HepG2 (cell line): ENCODE measurements at regions not wholly inside any gene's neighbourhood (a gene's known extent, or its start where the extent isn't known, plus 50 kb on each side); places are given as distances from the start of the nearest gene placed in this dataset.

Experiments used
- CHD2 ChIP-seq: IDR thresholded peaks from 2 replicates; pipeline ENCODE4 v1.6.1; 2011; ENCODE audit warnings: low read depth, low read length, improper control_type of control experiment
- DNMT1 ChIP-seq: sonication (generic); formaldehyde crosslinking; IDR thresholded peaks from 2 replicates; pipeline ENCODE4 v1.5.1; 2020; ENCODE audit warnings: mild to moderate bottlenecking, missing genetic modification reagents
- ZSCAN30 ChIP-seq: sonication (generic); formaldehyde crosslinking; IDR thresholded peaks from 2 replicates; pipeline ENCODE4 v1.5.0; 2020; ENCODE audit warnings: mild to moderate bottlenecking, missing genetic modification reagents

- TF ChIP-seq DNMT1 (no peak), ZSCAN30 (CRISPR knock-in tag) (no peak), CHD2 (no peak)
Measured at GRCh38 chr13:34822650-34823049, 119.4 kb upstream of the NBEA start.
